Mesothelial cell of epicardium (in vitro differentiated cells): ENCODE measurements at regions not wholly inside any gene's neighbourhood (a gene's known extent, or its start where the extent isn't known, plus 50 kb on each side); places are given as distances from the start of the nearest gene placed in this dataset.

Experiments used
- DNase-seq, 2 experiments: peaks; one replicate each; pipeline ENCODE4 v3.0.0; 2021; ENCODE audit warnings: low spot score in 2 of 2; ENCODE audit not compliant: unreplicated experiment in 2 of 2
- H3K27ac Mint-ChIP-seq: 2 replicates; pipeline ENCODE4 v1.8.0; 2021; ENCODE audit warnings: mixed read lengths
- H3K27me3 Mint-ChIP-seq: 2 replicates; pipeline ENCODE4 v1.8.0; 2021; ENCODE audit warnings: low read depth, mixed read lengths
- H3K36me3 Mint-ChIP-seq: 2 replicates; pipeline ENCODE4 v1.8.0; 2021; ENCODE audit warnings: mixed read lengths
- H3K4me1 Mint-ChIP-seq: 2 replicates; pipeline ENCODE4 v1.8.0; 2021; ENCODE audit warnings: mixed read lengths
- H3K4me3 Mint-ChIP-seq: 2 replicates; pipeline ENCODE4 v1.8.0; 2021; ENCODE audit warnings: mild to moderate bottlenecking, moderate library complexity, mixed read lengths
- H3K9me3 Mint-ChIP-seq: 2 replicates; pipeline ENCODE4 v1.8.0; 2021; ENCODE audit warnings: mixed read lengths
- CTCF ChIP-seq: fragments of 200-600 bp; sonication (generic); IDR thresholded peaks from one replicate; pipeline ENCODE4 v1.5.0; 2021; ENCODE audit warnings: antibody characterized with exemption; ENCODE audit not compliant: unreplicated experiment

DNA sequence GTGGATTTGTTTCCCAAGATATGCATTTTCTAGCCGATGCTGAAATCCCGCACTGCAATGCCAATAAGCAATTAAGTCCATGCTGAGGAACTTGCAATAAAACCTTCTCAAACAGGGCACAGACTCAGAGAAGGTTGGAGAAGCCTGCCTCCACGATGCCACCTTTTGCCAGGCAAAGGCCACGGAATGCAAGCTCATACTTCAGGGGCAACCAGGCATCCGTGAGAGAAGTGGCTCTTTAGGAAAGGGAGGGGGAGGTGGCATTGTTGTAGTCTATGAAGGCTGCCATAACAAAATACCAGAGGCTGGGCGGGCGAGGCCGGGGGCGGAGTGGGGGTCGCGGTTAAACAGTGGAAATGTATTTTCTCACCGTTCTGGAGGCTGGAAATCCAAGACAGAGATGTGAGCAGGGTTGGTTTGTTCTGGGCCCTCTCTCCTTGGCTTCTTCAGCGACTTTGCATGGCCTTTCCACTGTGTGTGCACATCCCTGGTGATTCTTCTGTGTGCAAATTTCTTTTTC lies 689.5 kb downstream of the VRK1 start:
- Mint-ChIP-seq H3K9me3 (no peaks in the 10 kb centered on the region), H3K4me3 (no peak overlapping the region), H3K4me1 (no peaks in the 10 kb centered on the region), H3K36me3 (no peaks in the 10 kb centered on the region), H3K27ac (no peak overlapping the region), H3K27me3 (peaks cover 2% of the 10 kb centered on the region)
- no peak for TF ChIP-seq CTCF
- DNase-seq, result no peak

- no peaks in the 10 kb centered on the region for H3K36me3 Mint-ChIP-seq
- H3K27me3 Mint-ChIP-seq, result peaks cover 2% of the 10 kb centered on the region
- TF ChIP-seq CTCF, result no peak
- no peak overlapping the region for H3K27ac Mint-ChIP-seq
- no peak for DNase-seq
- H3K4me1 Mint-ChIP-seq, result no peaks in the 10 kb centered on the region
- peaks cover 13% of the 10 kb centered on the region for H3K9me3 Mint-ChIP-seq
- H3K4me3 Mint-ChIP-seq, result no peak overlapping the region
These were observed 692.6 kb downstream of the VRK1 start for GRCh38 chr14:97489750-97490149.

DNA sequence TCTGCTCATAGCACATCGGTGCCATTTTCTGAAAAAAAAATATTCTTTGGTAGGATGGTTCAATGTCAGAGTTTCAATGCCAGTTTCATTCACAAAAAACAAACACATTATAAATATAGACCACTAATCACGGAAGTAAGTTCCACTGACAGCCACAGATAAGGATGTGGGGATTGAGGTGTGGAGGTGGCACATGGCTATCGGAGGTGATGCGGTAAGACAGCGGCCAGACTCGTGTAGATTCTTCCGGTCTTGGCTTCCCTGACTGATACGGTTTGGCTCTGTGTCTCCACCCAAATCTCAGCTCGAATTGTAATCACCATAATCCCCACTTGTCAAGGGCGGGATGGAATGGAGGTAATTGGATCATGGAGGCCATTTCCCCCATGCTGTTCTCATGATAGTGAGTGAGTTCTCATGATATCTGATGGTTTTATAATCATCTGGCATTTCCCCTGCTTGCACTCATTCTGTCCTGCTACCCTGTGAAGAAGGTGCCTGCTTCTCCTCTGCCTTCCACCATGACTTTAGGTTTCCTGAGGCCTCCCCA lies 693.4 kb downstream of the VRK1 start:
- no peak overlapping the region for H3K27ac Mint-ChIP-seq
- no peak overlapping the region for H3K4me3 Mint-ChIP-seq
- no peak for DNase-seq
- peaks cover 2% of the 10 kb centered on the region for H3K27me3 Mint-ChIP-seq
- no peaks in the 10 kb centered on the region for H3K4me1 Mint-ChIP-seq
- TF ChIP-seq CTCF, result no peak
- peaks cover 13% of the 10 kb centered on the region for H3K9me3 Mint-ChIP-seq
- H3K36me3 Mint-ChIP-seq, result no peaks in the 10 kb centered on the region

GRCh38 chr14:97491697-97492096 lies 694.5 kb downstream of the VRK1 start:
- peaks cover 4% of the 10 kb centered on the region for H3K27me3 Mint-ChIP-seq
- H3K9me3 Mint-ChIP-seq, result peaks cover 13% of the 10 kb centered on the region
- no peaks in the 10 kb centered on the region for H3K4me1 Mint-ChIP-seq
- DNase-seq, result no peak
- no peak overlapping the region for H3K4me3 Mint-ChIP-seq
- TF ChIP-seq CTCF, result no peak
- H3K36me3 Mint-ChIP-seq, result no peaks in the 10 kb centered on the region
- no peak overlapping the region for H3K27ac Mint-ChIP-seq

- TF ChIP-seq CTCF, result no peak
- H3K36me3 Mint-ChIP-seq, result no peaks in the 10 kb centered on the region
- H3K27me3 Mint-ChIP-seq, result peaks cover 18% of the 10 kb centered on the region
- no peaks in the 10 kb centered on the region for H3K4me1 Mint-ChIP-seq
- no peak overlapping the region for H3K27ac Mint-ChIP-seq
- H3K9me3 Mint-ChIP-seq, result no peaks in the 10 kb centered on the region
- no peak overlapping the region for H3K4me3 Mint-ChIP-seq
- no peak for DNase-seq
These were observed 702.8 kb downstream of the VRK1 start for GRCh38 chr14:97499790-97500481.
